Ammon's horn (tissue), 1 donor: ENCODE measurements at regions not wholly inside any gene's neighbourhood (a gene's known extent, or its start where the extent isn't known, plus 50 kb on each side); places are given as distances from the start of the nearest gene placed in this dataset.
A peak's percentile ranks its signal among the peaks of the same experiment; 100 is the strongest.
"Not testable (repeated sequence)": the region's sequence is repeated elsewhere in the genome, so short reads cannot be mapped to it uniquely, and the experiment has no call there.

Source experiments
- DNase-seq: peaks from one replicate; pipeline ENCODE4 v3.0.0-alpha.2; 2016; ENCODE audit warnings: low spot score

- no peak for DNase-seq
Observed at GRCh38 chr21:27571706-27572105, 604.8 kb upstream of the ADAMTS5 start.

GRCh38 chr21:27570306-27570868, 603.5 kb upstream of the ADAMTS5 start:
- peak; percentile 2 for DNase-seq

- DNase-seq, result no peak
Observed at GRCh38 chr21:27569831-27570230, 602.9 kb upstream of the ADAMTS5 start.

DNA sequence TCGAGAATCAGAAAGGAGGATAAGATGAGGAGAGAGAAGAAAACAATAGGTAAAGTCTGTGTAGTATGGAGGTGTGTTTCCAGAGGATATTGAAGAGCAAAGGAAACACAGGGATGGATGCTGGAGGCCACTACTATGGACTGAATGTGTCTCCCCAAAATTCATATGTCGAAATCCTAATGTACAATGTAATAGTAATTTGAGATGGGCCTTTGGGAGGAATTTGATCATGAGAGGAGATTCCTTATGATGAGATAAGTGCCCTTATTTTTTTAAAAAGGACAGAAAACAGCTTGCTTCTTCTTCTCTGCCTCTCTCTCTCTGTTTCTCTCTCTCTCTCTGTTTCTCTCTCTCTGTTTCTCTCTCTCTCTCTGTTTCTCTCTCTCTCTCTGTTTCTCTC, 602.2 kb upstream of the ADAMTS5 start:
- no peak for DNase-seq

DNA sequence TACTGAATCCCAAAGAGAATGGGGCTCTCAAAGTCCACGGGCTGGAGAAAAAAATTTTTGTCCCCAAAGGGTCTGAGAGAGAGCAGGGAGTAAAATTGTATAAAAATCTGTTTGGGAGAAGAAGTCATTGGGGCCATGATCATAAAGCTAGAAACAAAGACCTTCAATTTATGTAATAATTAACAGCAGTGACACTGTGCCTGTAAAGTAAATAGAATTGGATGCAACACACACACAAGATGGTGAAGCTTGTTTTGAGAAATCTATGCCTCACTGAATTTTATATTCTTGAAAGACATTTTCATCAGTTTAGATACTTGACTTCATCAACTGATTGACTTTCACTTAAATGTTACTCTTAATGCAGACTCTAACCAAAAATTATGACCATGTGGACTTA, 600.5 kb upstream of the ADAMTS5 start:
- no peak for DNase-seq

DNA sequence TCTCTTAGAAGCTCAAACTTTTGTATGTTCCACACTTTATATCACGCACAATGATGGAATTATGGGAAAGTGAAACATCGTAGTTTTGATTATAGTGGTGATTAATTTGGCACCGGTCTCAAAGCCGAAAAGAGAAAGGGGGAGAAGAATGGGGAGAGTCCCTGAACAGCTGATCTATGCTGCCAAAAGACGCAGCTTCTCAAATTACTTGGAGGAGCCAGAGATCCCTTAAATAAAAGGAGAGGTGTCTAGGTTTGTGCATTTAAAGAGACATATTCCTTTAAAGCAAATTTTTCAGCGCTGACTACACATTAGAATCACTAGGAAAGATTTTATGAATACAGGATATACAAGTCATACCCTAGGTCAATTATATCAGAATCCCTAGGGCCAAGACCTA, 599.6 kb upstream of the ADAMTS5 start:
- DNase-seq, result no peak

GRCh38 chr21:27565364-27565763, 598.5 kb upstream of the ADAMTS5 start:
- DNase-seq, result no peak

DNA sequence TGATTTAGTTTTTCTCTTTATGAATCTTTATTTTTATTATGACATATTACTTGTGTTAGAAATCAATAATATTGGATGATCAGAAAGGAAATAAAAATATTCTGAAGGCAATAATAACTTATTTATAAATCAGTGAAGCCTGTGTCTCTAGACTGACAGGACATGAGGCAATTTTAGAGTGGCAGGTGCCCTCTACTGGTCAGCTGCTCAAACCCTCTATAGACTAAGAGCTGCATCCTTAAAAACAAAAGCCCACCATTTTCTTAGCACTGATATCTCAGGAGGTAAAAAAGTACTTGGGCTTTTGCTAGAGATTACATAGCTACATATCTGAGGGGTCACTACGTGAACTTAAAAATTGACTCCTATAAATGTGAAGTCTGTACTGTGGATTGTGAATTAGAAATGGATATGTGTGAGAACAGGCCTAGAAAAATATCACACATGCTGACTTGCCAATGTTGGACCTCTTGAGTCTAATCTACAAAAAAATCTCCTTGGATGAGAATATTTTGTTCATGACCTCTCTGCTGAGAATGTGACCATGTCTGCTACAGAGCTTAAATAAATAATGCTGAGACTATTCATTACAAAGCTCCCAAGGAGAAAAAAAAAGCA, 597.9 kb upstream of the ADAMTS5 start:
- DNase-seq, result peak; percentile 65

- DNase-seq, result no peak
Observed at GRCh38 chr21:27562303-27562702, 595.4 kb upstream of the ADAMTS5 start.

DNA sequence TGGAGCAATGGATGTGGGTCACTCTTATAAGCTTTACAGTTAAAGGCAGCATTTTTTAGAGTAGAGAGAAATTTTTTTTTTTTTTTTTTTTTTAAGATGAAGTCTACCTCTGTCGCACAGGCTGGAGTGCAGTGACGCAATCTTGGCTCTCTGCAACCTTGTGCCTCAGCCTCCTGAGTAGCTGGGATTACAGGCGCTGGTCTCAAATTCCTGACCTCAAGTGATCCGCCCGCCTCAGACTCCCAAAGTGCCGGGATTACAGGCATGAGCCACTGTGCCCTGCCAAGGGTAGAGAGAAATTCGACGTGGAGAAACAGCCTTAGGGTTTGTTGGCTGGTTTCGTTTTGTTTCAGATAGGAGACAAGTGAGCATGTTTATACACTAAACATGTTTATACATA, 594.2 kb upstream of the ADAMTS5 start:
- DNase-seq, result no peak

GRCh38 chr21:27557356-27557755, 590.5 kb upstream of the ADAMTS5 start:
- DNase-seq, result no peak

GRCh38 chr21:27555996-27556395, 589.1 kb upstream of the ADAMTS5 start:
- DNase-seq, result no peak

GRCh38 chr21:27550287-27550686, 583.4 kb upstream of the ADAMTS5 start:
- no peak for DNase-seq

GRCh38 chr21:27548486-27548885, 581.6 kb upstream of the ADAMTS5 start:
- no peak for DNase-seq

DNA sequence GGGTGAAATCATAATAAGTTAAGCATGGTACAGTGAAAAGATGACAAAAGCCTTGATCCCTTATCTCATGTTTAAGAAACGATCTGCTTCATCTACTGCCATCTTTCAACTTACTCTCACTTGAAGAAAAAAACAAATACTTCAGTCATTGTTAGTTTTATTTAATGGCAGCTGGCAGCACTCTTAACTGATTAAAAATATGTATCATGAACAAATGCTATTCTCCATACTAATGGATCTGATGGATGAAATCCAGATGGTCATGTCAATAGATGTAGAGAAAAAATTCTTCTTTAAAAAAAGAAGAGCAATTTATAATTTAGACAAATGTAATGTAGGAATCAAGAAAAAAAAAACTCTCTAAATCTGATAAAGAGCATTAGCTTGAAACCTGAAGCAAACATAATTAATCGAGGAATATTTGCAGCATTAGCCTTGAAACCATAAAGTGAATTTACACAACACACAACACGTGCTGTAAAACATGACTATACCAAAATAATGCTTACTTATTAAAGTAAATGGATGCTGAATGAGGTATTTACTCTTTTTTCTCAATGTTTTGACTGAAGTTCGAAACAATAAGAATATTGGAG, 579.0 kb upstream of the ADAMTS5 start:
- DNase-seq, result no peak

DNA sequence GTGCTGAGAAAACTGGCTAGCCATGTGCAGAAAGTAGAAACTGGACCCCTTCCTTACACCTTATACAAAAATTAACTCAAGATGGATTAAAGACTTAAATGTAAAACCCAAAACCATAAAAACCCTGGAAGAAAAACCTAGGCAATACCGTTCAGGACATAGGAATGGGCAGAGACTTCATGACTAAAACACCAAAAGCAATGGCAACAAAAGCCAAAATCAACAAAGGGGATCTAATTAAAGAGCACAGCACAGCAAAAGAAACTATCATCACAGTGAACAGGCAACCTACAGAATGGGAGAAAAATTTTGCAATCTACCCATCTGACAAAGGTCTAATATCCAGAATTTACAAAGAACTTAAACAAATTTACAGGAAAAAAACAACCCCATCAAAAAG, 575.2 kb upstream of the ADAMTS5 start:
- not testable (repeated sequence) for DNase-seq

DNA sequence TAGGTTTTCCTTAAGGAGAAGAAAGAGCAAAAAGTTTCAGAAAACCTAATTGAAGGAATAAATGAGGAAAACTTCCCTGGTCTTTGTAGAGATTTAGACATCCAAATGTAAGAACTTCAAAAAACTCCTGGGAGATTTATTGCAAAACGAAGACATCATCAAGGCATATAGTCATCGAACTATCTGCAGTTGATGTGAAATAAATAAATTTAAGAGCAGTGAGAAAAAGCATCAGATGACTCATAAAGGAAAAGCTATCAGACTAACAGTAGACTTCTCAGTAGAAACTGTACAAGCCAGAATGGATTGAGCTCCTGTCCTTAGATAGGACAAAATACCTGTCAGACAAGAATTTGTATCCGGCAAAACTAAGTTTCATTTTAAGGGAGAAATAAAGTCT, 569.4 kb upstream of the ADAMTS5 start:
- no peak for DNase-seq

DNA sequence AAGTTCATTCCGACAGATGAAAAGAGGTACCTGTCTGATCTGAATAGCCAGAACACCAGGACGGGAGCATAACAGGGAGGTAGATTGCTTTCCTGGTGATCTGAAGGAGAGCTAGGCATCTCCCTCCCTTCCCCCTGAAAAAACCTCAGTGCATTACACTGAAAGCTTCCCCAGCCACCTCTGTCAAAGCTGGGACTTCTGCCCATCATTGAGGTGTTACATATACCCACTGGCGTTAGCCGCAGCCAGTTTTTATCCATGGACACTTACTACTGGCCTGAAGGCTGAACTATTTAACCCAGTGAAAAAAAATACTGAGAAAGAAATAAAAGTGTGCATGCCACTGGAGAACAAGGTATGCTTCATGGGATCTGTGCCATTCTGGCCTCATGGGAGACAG, 568.3 kb upstream of the ADAMTS5 start:
- no peak for DNase-seq

DNA sequence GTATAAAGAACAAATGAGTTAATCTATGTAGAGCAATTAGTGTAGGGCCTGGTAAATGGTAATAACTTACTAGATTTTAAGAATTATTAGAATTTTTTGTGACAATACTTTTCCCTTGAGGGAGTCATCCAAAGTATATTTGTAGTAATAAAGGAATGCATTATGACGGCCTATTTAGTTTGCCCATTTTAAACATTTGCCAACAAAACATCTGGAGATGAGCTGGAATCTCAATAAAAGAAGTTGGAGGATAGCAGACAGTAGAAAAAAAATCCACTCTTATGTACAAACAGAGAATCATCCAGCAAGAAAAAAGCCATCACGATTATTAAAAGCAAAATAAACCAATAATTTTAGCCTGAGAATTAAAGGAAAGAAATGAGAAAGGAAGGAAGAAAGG, 567.3 kb upstream of the ADAMTS5 start:
- DNase-seq, result no peak

- DNase-seq, result no peak
Observed at GRCh38 chr21:27532076-27532475, 565.2 kb upstream of the ADAMTS5 start.

DNA sequence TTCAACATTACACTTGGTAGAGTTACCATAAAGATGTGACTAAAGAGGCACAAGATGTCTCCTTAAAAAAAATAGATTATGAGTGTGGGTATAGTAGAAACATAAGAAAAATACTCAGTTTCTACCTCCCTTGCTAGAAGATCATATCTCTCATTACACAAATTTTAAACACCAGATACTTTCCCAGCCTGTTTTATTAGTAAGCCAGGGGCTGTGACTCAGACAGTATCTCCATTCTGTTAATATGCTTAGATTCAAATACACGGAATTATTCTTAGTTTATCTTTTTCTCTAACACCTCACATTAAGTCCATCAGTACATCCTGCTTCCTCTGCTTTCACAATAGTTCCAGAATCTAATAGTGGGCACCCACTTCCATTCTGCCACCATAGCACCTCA, 561.8 kb upstream of the ADAMTS5 start:
- DNase-seq, result no peak

DNA sequence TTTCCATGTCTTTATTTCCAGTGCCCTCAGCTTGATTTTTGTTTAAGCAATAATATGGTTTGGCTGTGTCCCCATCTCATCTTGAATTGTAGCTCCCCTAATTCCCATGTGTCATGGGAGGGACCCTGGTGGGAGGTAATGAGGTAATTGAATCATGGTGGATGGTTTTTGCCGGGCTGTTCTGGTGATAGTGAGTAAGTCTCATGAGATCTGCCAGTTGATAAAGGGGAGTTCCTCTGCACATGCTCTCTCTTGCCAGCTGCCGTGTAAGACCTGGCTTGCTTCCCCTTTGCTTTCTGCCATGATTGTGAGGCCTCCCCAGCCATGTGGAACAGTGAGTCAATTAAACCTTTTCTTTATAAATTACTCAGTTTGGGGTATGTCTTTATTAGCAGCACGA, 559.6 kb upstream of the ADAMTS5 start:
- DNase-seq, result no peak

- DNase-seq, result no peak
Observed at GRCh38 chr21:27525780-27526179, 558.9 kb upstream of the ADAMTS5 start.

DNA sequence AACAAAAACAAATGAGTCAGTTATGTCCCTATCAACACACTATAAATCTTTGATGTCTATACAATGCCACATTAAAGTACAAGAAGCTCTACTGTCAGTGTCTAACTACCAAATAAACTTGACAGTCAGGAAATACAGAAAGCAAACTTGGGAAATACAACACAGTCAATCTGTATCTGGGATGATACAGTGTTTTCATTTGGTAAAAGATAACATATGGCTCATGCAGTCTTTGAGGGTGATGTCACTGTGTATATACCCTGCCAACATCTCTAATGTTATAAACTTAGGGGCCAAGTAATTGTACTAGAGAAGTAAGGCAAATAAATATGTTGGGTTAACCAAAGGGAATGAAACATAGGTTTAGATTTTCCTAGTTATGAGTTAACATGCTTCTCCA, 552.5 kb upstream of the ADAMTS5 start:
- DNase-seq, result no peak
